ENCODE measurements at regions not wholly inside any gene's neighbourhood (a gene's known extent, or its start where the extent isn't known, plus 50 kb on each side); places are given as distances from the start of the nearest gene placed in this dataset.
"Not testable (repeated sequence)": the region's sequence is repeated elsewhere in the genome, so short reads cannot be mapped to it uniquely, and the experiment has no call there.

DNA sequence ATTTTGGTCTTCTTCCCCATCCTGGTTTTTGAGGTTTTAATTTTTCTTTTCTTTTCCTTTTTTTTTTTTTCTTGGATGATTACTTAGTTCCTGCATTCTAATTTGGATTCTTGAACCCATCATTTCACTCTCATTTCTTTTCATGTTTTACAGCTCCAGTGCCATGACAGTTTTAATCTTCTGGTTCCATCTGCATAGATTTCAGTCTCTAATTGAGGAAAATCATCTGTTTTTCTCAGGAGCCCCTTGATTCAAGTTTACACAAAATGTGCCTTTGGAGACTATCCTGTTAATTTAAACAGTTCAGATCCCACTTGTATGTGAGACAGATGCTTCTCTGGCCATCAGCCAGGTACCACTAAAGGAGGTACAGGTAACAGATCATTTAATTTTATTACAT, 379.9 kb downstream of the PIK3C3 start:
- no peak for DNase-seq

DNA sequence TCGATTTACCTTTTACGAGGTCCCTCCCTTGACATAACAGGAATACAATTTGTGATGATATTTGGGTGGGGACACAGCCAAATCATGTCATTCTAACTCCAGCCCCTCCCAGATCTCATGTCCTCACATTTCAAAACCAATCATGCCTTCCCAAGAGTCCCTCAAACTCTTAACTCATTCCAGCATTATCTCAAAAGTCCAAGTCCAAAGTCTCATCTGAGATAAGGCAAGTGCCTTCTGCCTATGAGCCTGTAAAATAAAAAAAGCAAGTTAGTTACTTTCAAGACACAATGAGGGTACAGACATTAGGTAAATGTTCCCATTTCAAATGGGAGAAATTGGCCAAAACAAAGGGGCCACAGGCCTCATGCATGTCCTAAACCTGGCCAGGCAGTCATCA, 381.1 kb downstream of the PIK3C3 start:
- DNase-seq = no peak

DNA sequence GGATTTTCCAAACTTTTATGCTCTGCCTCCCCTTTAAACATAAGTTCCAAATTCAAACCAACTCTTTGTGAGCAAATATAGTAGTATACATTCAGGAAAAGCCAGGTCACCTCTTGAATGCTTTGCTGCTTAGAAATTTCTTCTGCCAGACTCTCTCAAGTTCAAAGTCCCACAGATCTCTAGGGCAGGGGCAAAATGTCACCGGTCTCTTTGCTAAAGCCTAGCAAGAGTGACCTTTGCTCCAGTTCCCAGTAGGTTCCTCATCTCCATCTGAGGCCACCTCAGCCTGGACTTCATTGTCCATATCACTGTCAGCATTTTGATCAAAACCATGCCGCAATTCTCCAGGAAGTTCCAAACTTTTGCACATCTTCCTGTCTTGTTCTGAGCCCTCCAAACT, 382.3 kb downstream of the PIK3C3 start:
- DNase-seq = not testable (repeated sequence)

DNA sequence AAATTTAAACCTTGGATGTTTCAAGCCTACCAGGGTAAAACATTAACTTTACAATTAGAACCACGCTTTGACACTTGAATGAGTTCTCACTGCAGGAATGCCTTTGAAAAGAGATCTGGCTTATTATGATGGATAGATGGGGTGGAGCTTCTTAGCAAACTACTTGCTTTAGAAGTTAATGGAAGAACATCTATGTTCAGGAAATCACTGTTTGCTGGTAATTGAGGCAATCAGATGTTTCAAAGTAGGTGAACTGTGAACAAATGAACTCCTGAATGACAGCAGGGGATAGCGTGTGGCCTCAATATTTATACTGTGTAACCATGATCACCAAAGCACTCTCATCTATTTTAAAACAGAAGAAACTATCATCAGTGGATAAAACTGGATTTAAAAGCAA, 383.6 kb downstream of the PIK3C3 start:
- peak; percentile 8 for DNase-seq

DNA sequence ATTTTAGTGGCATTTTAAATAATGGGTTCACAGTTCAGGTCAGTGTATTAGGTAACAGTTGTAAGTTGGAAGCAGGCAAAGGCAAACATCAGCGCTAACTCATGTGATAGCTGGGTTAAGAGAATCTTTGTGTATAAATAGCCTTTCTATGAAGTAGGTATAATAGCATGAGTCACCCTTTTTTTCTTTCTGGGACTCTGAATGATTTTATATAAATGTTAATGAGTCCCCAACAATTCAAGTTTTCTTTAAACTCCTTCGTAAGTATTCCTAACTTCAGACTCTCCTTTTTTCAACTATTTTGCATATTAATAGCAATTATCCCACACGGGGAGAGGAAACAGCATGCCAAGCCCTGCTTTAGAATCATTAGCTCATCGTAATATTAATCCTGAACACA, 384.3 kb downstream of the PIK3C3 start:
- no peak for DNase-seq

DNA sequence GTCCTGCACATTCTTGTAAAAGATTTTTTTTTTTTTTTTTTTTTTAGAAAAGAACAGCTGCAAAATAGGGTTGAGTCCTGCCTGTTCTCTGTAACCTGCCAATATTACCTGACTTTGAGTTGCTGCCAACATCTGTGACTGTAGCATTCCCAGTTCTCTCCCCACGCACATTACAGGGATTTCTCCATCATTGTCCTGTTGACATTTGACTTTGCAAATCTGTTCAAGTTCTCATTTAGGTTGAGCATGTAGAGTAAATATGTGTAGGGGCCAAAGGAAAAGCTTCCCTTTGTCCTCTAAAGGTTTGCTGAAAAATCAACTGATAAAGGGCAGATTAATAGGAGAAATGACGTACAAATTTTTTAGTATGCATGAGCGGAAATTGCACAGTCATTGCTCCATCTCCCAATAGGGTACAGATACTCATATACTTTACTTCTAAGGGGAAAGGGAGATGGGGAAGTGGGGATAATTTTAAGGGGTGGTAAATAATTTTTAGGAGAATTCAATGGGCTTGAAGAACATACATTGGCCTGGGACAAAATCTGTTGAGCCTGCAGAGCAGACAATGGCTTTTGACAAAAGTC, 385.5 kb downstream of the PIK3C3 start:
- DNase-seq = no peak

DNA sequence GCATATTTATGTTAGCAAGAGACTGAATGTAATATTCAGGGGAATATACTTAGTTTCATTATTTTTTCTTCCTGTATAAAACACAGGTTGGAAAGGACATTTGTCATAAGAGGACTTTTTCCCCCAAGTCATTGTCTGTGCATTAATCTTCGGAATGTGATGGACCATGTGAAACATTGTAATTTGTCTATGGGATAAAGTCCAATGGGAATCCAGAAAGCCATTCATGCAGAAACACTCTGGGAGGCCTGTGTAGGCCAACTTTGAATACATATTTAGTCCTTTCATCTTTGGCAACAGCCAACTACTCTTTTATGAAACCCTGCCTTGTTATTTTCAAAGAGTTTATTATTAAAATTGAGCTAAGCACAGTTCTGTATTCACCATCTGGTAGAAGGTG, 386.4 kb downstream of the PIK3C3 start:
- no peak for DNase-seq

DNA sequence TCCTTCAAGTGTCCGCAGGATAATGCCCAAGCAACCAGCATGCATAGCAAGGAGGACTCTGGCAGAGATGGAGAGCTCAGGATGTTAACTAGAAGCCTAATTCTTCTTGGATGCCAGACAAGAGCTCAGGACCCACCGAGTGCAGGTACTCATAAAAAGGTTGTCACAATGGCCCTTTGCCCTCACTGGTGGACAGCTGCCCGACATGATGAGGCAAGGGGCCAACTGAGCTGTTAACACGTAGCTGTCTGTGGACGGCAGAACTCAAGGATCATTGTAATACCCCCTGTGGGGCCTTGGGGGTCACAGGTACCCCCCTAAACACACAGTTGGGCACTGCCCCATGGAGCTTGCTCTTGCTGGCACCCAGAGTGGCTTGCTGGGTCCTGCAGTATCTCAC, 393.7 kb downstream of the PIK3C3 start:
- no peak for DNase-seq

DNA sequence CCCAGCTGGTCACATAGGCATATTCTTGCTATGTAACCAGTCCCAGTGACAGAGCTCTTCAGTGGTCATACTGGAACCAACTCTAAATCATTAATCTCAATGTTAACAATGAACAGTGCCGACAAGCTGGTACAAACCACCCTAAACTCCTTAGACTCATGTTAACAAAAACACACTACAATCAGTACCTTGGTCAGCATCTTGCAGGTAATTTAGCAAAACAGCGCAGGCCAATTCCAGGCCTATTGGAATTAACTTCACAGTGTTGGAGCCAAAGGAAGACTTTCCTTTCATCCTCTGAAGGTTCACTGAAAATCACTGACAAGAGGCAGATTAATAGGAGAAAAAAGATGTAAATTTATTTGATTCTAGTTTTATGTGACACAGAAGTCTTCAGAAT, 396.4 kb downstream of the PIK3C3 start:
- DNase-seq = no peak

DNA sequence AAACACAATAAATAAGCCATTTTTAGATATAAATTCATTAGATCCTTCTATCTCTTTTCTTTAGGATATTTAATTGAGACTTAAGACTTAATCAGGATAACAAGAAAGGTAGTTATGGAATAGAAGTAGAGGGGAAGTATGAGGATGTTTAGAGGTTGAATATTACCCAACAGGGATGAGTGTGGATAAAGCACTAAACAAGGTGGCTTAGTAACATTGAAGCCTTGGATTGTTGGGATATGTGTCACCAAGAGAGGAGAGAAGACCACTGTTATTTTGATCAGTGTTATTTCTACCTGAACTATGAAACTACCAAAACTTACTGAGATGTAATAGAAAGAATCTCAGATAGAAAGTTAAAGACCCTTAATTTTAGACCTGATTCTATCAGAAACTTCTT, 405.7 kb downstream of the PIK3C3 start:
- DNase-seq = no peak

DNA sequence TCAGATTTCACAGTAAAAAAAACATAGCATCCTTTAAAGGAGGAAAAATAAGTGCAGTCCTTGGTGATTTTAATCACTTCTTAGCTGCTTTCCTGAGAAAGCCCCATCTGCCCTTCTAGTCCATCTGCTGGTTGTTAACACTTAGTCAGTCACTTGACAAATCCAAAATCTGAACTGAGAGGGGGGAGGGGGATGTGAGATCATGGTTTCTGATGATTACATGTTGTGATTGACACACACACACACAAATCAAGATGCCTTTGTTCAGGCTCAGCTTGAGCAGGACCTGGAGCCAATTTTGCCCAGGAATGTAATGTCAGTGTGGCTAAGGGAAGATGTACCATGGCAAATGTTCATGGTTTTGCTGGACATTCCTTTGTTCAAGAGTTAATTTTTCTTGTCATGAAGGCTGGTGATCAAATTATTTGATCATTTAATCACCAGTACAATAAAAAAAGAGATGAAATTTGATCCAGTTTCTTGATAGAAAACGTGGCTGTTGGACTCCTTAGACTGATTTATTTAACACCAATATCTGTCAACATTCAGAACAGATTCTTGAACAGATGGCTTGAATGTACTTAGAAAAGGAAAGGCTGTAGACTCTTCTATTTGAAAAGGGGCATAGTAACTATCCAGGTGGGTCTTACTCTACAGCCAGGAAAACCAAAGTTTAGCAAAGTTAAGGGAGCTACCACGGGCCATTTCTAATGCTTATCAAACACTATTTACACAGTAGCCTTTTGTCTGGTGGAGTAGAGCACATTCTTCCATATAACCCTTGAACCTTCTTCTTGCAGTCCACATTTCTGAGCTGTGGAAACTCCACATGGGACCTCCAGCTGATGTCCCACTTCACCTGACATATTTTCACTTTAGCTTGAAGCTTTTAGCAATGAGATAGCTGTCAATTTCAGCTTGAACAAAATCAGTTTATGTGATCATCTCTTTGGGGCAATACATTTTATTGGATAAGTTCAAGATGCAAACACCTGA, 408.7 kb downstream of the PIK3C3 start:
- no peak for DNase-seq

DNA sequence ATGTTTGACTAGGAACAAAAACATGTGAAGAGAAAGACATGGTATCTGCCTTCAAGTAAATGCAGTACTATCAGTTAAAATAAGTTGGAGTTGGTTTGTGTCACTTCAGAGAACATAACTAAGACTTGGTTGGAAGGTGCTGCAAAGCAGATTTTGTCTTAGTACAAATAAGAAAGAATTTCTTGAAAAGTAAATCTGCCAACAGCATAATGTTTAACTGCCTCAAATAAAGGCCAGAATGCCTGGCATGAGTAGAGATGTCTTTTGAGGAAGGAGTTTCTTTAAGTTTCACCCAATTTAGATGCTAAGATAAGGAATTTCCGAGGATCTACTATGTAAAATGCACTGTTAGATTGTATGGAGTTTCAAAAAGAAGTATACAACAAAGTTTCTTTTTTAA, 409.7 kb downstream of the PIK3C3 start:
- DNase-seq = no peak

DNA sequence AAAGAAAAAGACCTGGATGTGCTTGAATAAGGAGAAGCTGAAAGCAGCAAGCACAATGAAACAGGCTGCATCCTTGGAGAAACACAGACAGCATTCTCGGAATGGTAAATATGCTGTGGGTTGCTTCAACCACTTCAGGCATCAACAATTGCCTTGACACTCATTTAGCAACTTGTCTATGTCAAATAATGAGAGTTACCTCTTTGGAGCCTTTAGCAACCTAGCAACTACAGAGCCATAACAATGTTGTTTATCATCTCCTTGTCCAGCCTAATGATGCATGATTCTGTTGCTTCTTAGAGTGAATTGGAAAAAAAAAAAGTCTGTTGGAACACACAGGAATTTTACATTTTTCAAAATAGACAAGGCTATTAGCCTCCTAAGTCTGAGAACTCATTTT, 410.6 kb downstream of the PIK3C3 start:
- DNase-seq = no peak

DNA sequence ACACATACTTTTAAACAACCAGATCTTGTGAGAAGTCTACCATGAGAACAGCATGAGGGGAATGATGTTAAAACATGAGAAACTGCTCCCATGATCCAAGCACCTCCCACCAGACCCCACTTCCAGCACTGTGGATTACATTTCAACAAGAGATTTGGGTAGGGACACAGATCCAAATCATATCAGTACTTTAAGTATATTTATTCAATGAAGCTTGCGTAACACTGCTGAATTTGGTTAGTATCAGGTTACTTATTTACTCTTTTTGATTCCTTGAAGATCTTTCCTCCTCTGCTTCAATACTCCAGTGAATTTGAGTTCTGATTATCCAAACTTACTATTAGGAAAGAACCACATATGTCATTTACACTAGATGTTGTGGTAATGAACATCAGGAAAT, 418.6 kb downstream of the PIK3C3 start:
- DNase-seq = no peak

DNA sequence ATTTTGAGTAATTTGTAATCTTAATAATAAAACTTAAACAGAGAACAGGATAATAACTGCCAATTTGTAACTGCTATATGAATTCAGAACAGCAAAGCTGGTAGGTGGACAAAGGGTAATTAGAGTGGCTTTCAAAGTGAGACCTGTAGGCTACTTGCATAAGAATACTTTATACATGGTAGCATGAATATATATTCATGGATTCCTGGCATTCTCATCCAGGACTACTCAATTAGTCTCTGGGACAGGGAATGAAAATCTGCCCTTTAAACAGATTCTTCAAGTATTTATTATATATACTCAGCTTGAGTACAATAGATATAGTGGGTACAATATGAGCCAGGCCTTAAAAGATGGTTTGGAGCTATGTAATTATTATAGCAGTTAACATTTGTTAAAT, 419.9 kb downstream of the PIK3C3 start:
- DNase-seq = no peak

DNA sequence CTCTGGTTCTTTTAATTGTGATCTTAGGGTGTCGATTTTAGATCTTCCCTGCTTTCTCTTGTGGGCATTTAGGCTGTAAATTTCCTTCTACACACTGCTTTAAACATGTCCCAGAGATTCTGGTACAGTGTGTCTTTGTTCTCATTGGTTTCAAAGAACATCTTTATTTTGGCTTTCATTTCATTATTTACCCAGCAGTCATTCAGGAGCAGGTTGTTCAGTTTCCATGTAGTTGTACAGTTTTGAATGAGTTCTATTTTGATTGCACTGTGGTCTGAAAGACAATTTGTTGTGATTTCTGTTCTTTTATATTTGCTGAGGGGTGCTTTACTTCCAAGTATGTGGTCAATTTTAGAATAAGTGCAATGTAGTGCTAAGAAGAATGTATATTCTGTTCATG, 423.8 kb downstream of the PIK3C3 start:
- not testable (repeated sequence) for DNase-seq

DNA sequence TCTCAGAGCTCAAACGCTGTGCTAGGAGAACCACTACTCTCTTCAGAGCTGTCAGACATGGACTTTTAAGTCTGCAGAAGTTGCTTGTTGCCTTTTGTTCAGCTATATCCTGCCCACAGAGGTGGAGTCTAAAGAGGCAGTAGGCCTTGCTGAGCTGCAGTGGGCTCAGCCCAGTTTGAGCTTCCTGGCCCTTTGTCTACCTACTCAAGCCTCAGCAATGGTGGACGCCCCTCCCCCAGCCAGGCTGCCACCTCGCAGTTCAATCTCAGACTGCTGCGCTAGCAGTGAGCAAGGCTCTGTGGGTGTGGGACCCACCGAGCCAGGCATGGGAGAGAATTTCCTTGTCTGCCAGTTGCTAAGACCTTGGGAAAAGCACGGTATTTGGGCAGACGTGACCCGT, 426.2 kb downstream of the PIK3C3 start:
- DNase-seq = not testable (repeated sequence)

DNA sequence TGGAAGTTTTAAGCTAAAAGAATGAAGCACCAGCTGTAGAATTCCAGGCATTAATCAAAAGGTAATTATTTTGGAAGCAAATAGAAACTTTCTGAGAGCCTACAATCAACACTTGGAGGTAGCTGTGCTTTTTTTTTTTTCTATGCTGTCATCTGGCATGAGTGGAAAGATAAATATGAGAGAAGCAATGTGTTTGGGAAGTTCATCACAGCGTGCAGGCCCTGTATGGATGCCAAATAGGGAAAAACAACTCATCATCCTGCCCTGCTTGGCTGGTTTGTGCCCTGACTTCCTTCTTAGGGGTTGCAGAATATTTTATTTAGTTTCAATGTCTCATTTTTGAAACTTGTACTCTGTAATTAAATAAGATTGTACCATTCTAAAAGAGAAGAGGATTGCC, 437.4 kb downstream of the PIK3C3 start:
- DNase-seq = peak; percentile 59

DNA sequence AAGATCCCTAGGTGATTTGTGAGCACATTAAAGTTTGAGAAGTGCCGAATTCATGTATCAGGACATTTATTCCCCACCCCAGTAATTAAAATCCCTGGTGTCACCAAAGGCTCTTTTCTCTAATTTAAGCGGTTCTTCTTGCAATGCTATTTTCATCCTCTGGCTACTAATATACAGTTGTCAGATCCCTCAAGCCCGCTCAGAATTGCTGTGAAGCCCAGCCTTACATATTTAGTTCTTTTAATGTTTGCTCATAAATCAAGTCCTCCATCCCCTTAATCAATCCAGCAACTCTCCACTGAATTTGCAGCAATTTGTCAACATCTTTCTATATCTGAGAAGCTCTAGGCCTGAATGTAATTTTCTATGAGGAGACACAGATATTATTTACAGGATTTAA, 437.9 kb downstream of the PIK3C3 start:
- DNase-seq = no peak

DNA sequence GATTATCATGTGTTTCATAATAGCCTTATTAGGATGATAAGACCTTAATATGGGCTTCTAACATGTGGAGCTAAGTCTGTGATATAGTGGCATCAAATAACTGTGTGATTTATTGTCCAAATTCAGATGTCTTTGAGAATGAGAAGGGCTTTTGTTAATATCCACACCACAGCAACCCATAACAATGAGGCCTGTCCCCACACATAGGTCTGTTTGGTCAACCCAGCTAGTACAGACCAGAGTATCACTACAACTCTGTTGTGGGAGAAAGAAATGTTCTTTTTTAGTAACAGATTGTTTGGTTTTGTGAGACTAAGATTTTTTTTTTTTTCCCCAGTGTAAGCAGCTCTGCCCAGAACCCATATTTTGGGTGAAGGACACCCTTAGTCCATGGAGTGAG, 439.2 kb downstream of the PIK3C3 start:
- DNase-seq = no peak

DNA sequence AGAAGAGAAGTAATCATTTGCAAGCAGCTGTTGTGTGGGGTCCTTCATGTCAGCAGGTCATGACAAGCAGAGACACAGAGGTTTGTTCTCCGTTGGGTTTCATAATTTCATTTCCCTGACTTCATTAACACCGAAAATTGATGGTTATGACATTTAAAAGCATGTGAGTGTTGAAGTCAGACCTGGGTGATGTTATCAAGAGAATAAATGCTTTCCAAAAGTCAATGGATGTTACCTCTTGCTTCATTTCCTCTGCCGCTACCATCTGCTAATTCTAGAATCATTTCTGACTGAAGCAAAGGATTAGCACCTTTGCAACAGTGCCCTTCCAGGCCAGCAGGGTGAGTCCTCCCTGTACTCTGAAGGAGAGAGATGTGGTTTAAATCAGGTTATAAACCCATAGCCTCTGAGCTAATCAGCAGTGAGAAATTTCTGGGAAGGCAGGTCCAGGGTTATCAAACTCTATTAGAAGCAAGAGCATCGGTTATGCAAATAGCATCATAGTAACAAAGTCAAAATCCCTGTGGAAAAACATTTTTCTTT, 446.2 kb downstream of the PIK3C3 start:
- peak; percentile 80 for DNase-seq

DNA sequence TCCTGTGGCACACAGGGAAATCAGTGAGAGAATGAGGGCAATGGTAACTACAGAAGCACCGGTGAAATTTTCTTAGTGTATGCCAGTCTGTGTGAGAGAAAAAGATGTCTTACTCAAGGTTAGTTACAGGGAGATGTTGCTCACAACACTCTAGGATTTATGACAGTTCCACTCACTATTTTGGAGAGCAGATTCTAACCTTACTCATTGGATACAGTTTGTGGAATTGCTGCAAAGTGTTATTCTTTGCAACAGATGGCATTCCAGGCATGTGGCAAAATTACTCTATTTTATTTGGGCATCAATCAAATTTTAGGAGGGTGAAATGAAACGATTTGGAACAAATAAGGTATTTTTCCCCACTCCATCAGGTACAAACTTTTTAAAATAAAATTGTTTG, 449.1 kb downstream of the PIK3C3 start:
- DNase-seq = no peak

DNA sequence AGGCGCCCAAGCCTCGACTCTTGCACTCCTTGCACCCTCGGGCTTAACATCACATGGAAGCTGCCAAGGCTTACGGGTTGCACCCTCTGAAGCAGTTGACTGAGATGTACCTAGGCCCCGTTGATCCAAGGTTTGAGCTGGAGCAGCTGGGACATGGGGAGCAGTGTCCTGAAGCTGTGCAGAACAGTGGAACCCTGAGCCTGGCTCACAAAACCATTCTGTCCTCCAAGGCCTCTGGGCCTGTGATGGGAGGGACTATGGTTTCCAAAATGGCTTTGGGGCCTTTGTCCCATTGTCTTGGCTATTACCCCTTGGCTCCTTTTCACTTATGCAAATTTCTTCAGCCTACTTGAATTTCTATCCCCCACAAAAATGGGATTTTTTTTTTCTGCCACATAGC, 454.0 kb downstream of the PIK3C3 start:
- DNase-seq = no peak

DNA sequence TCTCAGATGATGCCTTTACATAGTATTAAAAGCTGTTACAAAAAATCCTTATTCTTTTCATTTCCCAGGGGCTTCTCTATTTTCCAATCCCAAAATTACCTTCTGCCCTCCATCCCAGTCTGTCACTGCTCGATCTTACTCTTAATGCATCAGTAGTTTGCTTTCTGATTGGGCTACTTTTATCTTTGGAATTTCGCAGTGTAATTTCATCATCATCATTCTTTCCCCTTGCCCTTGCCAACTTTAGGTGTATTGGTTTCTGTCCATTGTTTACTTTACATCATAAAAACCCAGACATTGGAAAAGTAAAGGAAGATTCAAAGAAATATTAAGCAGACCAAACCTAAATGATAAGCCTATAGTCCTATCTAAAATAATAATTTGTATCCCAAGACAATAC, 457.2 kb downstream of the PIK3C3 start:
- DNase-seq = no peak

Data from NCI-H146 (cell line).